ENCODE measurements at regions not wholly inside any gene's neighbourhood (a gene's known extent, or its start where the extent isn't known, plus 50 kb on each side); places are given as distances from the start of the nearest gene placed in this dataset.

DNA sequence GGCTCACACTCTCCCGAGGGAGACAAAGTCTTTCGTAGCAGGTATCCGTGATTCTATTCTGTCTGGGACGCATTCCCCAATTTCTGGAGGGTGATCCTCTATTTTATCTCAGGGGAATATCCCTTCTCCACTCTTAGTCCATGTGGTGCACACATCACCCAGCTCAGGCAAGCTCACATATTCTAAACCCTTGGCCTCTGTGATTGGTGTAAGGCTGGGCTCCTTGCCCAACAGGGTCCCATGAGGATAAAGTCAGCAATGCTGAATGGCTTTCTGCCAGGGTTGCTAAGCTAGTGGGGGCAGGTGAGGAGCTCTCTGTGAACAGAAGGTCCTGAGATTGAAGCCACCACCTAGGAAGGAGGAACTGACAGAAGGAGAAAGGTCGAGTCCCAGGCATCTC is 137.2 kb downstream of the CDH26 start:
- H3K4me3 ChIP-seq (ENCODE audit: low read depth, low read length), result no peak overlapping the region
- TF ChIP-seq CTCF (IDR thresholded peaks at IDR 0.05; ENCODE audit: low read depth, low read length), result no peak

GRCh38 chr20:60096166-60096565 is 137.9 kb downstream of the CDH26 start:
- TF ChIP-seq CTCF (IDR thresholded peaks at IDR 0.05; ENCODE audit: low read depth, low read length), result no peak
- no peak overlapping the region for H3K4me3 ChIP-seq (ENCODE audit: low read depth, low read length)

- no peak for TF ChIP-seq CTCF (IDR thresholded peaks at IDR 0.05; ENCODE audit: low read depth, low read length)
- H3K4me3 ChIP-seq (ENCODE audit: low read depth, low read length), result no peak overlapping the region
Observed at GRCh38 chr20:60097285-60097684, 139.1 kb downstream of the CDH26 start.

GRCh38 chr20:60100780-60101179 is 142.6 kb downstream of the CDH26 start:
- no peak overlapping the region for H3K4me3 ChIP-seq (ENCODE audit: low read depth, low read length)
- no peak for TF ChIP-seq CTCF (IDR thresholded peaks at IDR 0.05; ENCODE audit: low read depth, low read length)

DNA sequence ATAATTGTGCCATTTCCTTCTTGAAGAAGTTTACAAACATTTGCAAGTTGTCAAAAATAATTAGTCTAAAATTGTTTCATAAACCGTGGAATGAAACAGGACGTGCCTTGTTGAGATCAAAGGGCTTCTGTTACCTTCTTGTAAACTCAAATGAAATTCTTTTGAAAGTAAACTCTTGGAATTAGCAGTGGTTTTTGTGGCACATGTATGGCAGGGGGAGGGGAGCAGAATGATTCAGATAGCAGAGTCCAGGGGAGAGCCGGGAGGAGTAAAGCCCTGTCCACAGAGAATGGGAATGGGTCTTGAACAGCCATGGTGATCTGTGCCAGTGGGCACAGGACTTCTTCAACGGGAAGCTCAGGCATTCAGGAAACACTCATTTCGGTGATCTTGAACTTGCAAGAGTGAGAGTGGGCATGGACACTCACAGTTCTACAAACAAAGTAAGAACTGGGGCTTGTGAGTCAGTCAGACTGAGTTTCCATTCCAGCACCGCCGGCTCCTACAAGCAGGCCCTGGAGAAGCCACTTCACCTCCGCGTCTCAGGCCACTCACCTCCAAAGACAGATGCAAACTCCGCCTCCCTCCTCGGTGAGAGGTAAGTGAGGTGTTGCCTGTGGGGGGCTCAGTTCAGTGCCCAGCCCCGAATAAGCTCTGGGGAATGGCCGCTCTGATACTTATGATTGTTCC is 143.1 kb downstream of the CDH26 start:
- no peak overlapping the region for H3K4me3 ChIP-seq (ENCODE audit: low read depth, low read length)

DNA sequence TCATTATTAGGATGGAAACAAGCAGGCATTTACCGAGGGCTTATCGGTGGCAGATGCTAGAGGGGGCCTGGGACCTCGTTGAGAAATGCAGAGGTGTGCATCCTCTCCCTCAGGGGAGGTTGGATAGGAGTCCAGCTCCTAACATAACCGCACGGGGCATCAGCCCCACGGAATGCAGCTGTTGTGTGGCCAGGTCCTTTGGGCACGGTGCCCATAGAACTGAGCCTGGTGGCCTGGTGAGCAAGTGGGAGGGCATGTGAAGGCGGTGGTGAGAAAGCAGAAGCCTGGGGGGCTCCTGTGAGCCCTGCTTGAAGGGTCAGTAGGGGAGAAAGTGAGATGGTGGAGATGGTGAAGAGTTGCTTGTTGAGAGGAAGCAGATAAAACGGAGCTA is 143.7 kb downstream of the CDH26 start:
- no peak for TF ChIP-seq CTCF (IDR thresholded peaks at IDR 0.05; ENCODE audit: low read depth, low read length)
- no peak overlapping the region for H3K4me3 ChIP-seq (ENCODE audit: low read depth, low read length)

More for the DNA sequence above, 143.1 kb downstream of the CDH26 start:
- no peak for TF ChIP-seq CTCF (IDR thresholded peaks at IDR 0.05; ENCODE audit: low read depth, low read length)

DNA sequence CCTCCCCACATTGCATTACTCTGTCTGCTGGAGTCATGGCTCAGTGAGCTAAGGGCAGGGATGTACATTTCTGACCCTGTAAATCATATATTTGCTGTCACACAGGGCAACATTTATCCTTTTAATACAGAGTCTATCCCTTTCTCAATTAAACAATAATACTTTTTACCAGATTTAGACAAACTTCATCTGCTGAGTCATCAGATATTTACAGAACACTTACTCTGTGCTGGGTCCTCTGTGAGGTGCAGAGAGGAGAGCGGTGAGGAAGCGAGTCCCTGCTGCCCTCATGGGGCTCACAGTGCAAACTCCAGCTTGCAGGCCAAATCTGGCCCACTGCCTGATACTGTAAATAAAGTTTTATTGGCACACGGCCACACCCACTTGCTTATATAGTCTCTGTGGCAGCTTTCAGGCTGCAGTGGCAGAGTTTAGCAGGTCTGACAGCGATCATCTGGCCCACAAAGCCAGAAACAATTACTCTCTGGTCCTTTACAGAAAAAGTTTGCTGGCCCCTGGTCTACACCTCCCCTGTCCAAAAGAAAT is 144.5 kb downstream of the CDH26 start:
- TF ChIP-seq CTCF (IDR thresholded peaks at IDR 0.05; ENCODE audit: low read depth, low read length), result no peak
- H3K4me3 ChIP-seq (ENCODE audit: low read depth, low read length), result no peak overlapping the region
